SJSA1 (cell line): ENCODE measurements at regions not wholly inside any gene's neighbourhood (a gene's known extent, or its start where the extent isn't known, plus 50 kb on each side); places are given as distances from the start of the nearest gene placed in this dataset.

Experiments
- DNase-seq, 2 experiments: peaks; one replicate each; pipeline ENCODE4 v3.0.0-alpha.2; 2015 to 2020; ENCODE audit warnings: low spot score in 2 of 2, low read depth in 1 of 2
- H3K27ac ChIP-seq: fragments of 250-450 bp; sonication (Bioruptor Pico); 2 replicates; pipeline ENCODE4 v1.5.1; 2020; ENCODE audit warnings: mild to moderate bottlenecking, moderate library complexity
- H3K27me3 ChIP-seq: fragments of 250-450 bp; sonication (Bioruptor Pico); replicated peaks from 2 replicates; pipeline ENCODE4 v1.5.1; 2020; ENCODE audit warnings: mild to moderate bottlenecking, moderate library complexity
- H3K36me3 ChIP-seq: fragments of 250-450 bp; sonication (Bioruptor Pico); 2 replicates; pipeline ENCODE4 v1.5.1; 2020; ENCODE audit warnings: mild to moderate bottlenecking
- H3K4me1 ChIP-seq: fragments of 250-450 bp; sonication (Bioruptor Pico); replicated peaks from 2 replicates; pipeline ENCODE4 v1.6.1; 2021; ENCODE audit warnings: mild to moderate bottlenecking
- H3K4me3 ChIP-seq: fragments of 250-450 bp; sonication (Bioruptor Pico); 2 replicates; pipeline ENCODE4 v1.5.1; 2020; ENCODE audit warnings: mild to moderate bottlenecking
- H3K9me3 ChIP-seq: fragments of 250-450 bp; sonication (Bioruptor Pico); replicated peaks from 2 replicates; pipeline ENCODE4 v1.5.1; 2020; ENCODE audit warnings: mild to moderate bottlenecking

GRCh38 chr22:48276994-48277867 is 1514.8 kb downstream of the TBC1D22A start:
- Histone ChIP-seq H3K4me3 (no peak overlapping the region), H3K27me3 (0 out of 2 replicates have a peak, but pooled peaks cover 12% of the 10 kb centered on the region), H3K9me3 (no peaks in the 10 kb centered on the region), H3K36me3 (no peaks in the 10 kb centered on the region), H3K27ac (no peak overlapping the region), H3K4me1 (no peaks in the 10 kb centered on the region)
- DNase-seq = no peak

- H3K4me3 ChIP-seq = no peak overlapping the region
- DNase-seq = no peak
- no peaks in the 10 kb centered on the region for H3K9me3 ChIP-seq
Observed at GRCh38 chr22:48275412-48275811, 1513.0 kb downstream of the TBC1D22A start.

GRCh38 chr22:48270731-48271130 is 1508.3 kb downstream of the TBC1D22A start:
- no peaks in the 10 kb centered on the region for H3K36me3 ChIP-seq
- H3K4me1 ChIP-seq = peaks cover 7% of the 10 kb centered on the region
- no peak overlapping the region for H3K4me3 ChIP-seq
- DNase-seq = no peak
- H3K27me3 ChIP-seq = 0 out of 2 replicates have a peak, but pooled peaks cover 9% of the 10 kb centered on the region
- H3K9me3 ChIP-seq = no peaks in the 10 kb centered on the region
- no peak overlapping the region for H3K27ac ChIP-seq

More at GRCh38 chr22:48275412-48275811, 1513.0 kb downstream of the TBC1D22A start:
- no peak overlapping the region for H3K27ac ChIP-seq
- H3K4me1 ChIP-seq = no peaks in the 10 kb centered on the region
- H3K36me3 ChIP-seq = no peaks in the 10 kb centered on the region
- H3K27me3 ChIP-seq = 0 out of 2 replicates have a peak, but pooled peaks cover 9% of the 10 kb centered on the region

GRCh38 chr22:48268771-48269552 is 1506.5 kb downstream of the TBC1D22A start:
- no peak overlapping the region for H3K4me3 ChIP-seq
- no peaks in the 10 kb centered on the region for H3K9me3 ChIP-seq
- peak; percentile 41 to 65 for DNase-seq

GRCh38 chr22:48268293-48268692 is 1505.8 kb downstream of the TBC1D22A start:
- Histone ChIP-seq H3K36me3 (no peaks in the 10 kb centered on the region), H3K27me3 (0 out of 2 replicates have a peak, but pooled peaks cover 6% of the 10 kb centered on the region), H3K4me1 (peaks cover 7% of the 10 kb centered on the region), H3K27ac (no peak overlapping the region), H3K9me3 (no peaks in the 10 kb centered on the region), H3K4me3 (no peak overlapping the region)
- no peak for DNase-seq

More at GRCh38 chr22:48268771-48269552, 1506.5 kb downstream of the TBC1D22A start:
- H3K27me3 ChIP-seq = 0 out of 2 replicates have a peak, but pooled peaks cover 9% of the 10 kb centered on the region
- no peaks in the 10 kb centered on the region for H3K36me3 ChIP-seq
- H3K27ac ChIP-seq = no peak overlapping the region
- peaks cover 7% of the 10 kb centered on the region for H3K4me1 ChIP-seq

GRCh38 chr22:48267681-48268080 is 1505.2 kb downstream of the TBC1D22A start:
- no peak overlapping the region for H3K4me3 ChIP-seq
- H3K27ac ChIP-seq = no peak overlapping the region
- no peak for DNase-seq
- no peaks in the 10 kb centered on the region for H3K27me3 ChIP-seq
- H3K36me3 ChIP-seq = no peaks in the 10 kb centered on the region
- H3K4me1 ChIP-seq = peaks cover 7% of the 10 kb centered on the region
- no peaks in the 10 kb centered on the region for H3K9me3 ChIP-seq

GRCh38 chr22:48265000-48265625 is 1502.7 kb downstream of the TBC1D22A start:
- Histone ChIP-seq H3K4me1 (peaks cover 7% of the 10 kb centered on the region), H3K9me3 (0 out of 2 replicates have a peak, but pooled peaks cover 2% of the 10 kb centered on the region), H3K27ac (no peak overlapping the region)

GRCh38 chr22:48264586-48264985 is 1502.1 kb downstream of the TBC1D22A start:
- peaks cover 7% of the 10 kb centered on the region for H3K4me1 ChIP-seq
- no peak overlapping the region for H3K27ac ChIP-seq
- no peaks in the 10 kb centered on the region for H3K36me3 ChIP-seq
- 0 out of 2 replicates have a peak, but pooled peaks cover 2% of the 10 kb centered on the region for H3K9me3 ChIP-seq
- H3K4me3 ChIP-seq = no peak overlapping the region
- no peaks in the 10 kb centered on the region for H3K27me3 ChIP-seq
- no peak for DNase-seq

More at GRCh38 chr22:48265000-48265625, 1502.7 kb downstream of the TBC1D22A start:
- DNase-seq = no peak
- no peaks in the 10 kb centered on the region for H3K27me3 ChIP-seq
- H3K36me3 ChIP-seq = no peaks in the 10 kb centered on the region
- no peak overlapping the region for H3K4me3 ChIP-seq

- peaks cover 3% of the 10 kb centered on the region for H3K4me1 ChIP-seq
- no peaks in the 10 kb centered on the region for H3K27me3 ChIP-seq
- 0 out of 2 replicates have a peak, but pooled peaks cover 2% of the 10 kb centered on the region for H3K9me3 ChIP-seq
- no peak overlapping the region for H3K27ac ChIP-seq
- no peaks in the 10 kb centered on the region for H3K36me3 ChIP-seq
- DNase-seq = no peak
- no peak overlapping the region for H3K4me3 ChIP-seq
Observed at GRCh38 chr22:48263791-48264351, 1501.4 kb downstream of the TBC1D22A start.

GRCh38 chr22:48263431-48263765 is 1500.9 kb downstream of the TBC1D22A start:
- DNase-seq = no peak
- Histone ChIP-seq H3K27ac (no peak overlapping the region), H3K36me3 (no peaks in the 10 kb centered on the region), H3K9me3 (0 out of 2 replicates have a peak, but pooled peaks cover 2% of the 10 kb centered on the region), H3K4me3 (no peak overlapping the region), H3K4me1 (no peaks in the 10 kb centered on the region), H3K27me3 (no peaks in the 10 kb centered on the region)

- no peaks in the 10 kb centered on the region for H3K36me3 ChIP-seq
- no peaks in the 10 kb centered on the region for H3K27me3 ChIP-seq
- H3K9me3 ChIP-seq = 0 out of 2 replicates have a peak, but pooled peaks cover 2% of the 10 kb centered on the region
Observed at GRCh38 chr22:48262596-48263430, 1500.4 kb downstream of the TBC1D22A start.

GRCh38 chr22:48261706-48262105 is 1499.3 kb downstream of the TBC1D22A start:
- Histone ChIP-seq H3K36me3 (no peaks in the 10 kb centered on the region), H3K27me3 (no peaks in the 10 kb centered on the region), H3K4me1 (no peaks in the 10 kb centered on the region), H3K9me3 (0 out of 2 replicates have a peak, but pooled peaks cover 2% of the 10 kb centered on the region), H3K27ac (no peak overlapping the region), H3K4me3 (no peak overlapping the region)
- no peak for DNase-seq

More at GRCh38 chr22:48262596-48263430, 1500.4 kb downstream of the TBC1D22A start:
- Histone ChIP-seq H3K4me1 (no peaks in the 10 kb centered on the region), H3K27ac (no peak overlapping the region), H3K4me3 (no peak overlapping the region)
- no peak for DNase-seq
